AG09319 (cell line): ENCODE measurements at regions not wholly inside any gene's neighbourhood (a gene's known extent, or its start where the extent isn't known, plus 50 kb on each side); places are given as distances from the start of the nearest gene placed in this dataset.

ENCODE experiments used
- DNase-seq: peaks from one replicate; pipeline ENCODE4 v3.0.0-alpha.2; 2010; ENCODE audit warnings: low read depth; ENCODE audit errors: extremely low read depth
- CTCF ChIP-seq: IDR thresholded peaks from 2 replicates; pipeline ENCODE4 v1.5.1; 2011; ENCODE audit warnings: low read depth, mild to moderate bottlenecking, inconsistent platforms, low read length, moderate library complexity

- no peak for TF ChIP-seq CTCF
- DNase-seq, result no peak
Observed at GRCh38 chr13:81051873-81052272, 710.9 kb upstream of the SPRY2 start.

GRCh38 chr13:81048026-81048461 lies 707.1 kb upstream of the SPRY2 start:
- no peak for DNase-seq
- no peak for TF ChIP-seq CTCF

GRCh38 chr13:81041761-81042160 lies 700.8 kb upstream of the SPRY2 start:
- DNase-seq, result no peak
- no peak for TF ChIP-seq CTCF

- TF ChIP-seq CTCF, result no peak
- DNase-seq, result no peak
Observed at GRCh38 chr13:81031996-81032395, 691.1 kb upstream of the SPRY2 start.

- DNase-seq, result no peak
- no peak for TF ChIP-seq CTCF
Observed at GRCh38 chr13:81025091-81025490, 684.2 kb upstream of the SPRY2 start.

GRCh38 chr13:81021284-81021840 lies 680.4 kb upstream of the SPRY2 start:
- TF ChIP-seq CTCF, result no peak
- no peak for DNase-seq

GRCh38 chr13:81020010-81020409 lies 679.1 kb upstream of the SPRY2 start:
- no peak for DNase-seq
- no peak for TF ChIP-seq CTCF
